Astrocyte of the spinal cord (primary cell): ENCODE measurements at regions not wholly inside any gene's neighbourhood (a gene's known extent, or its start where the extent isn't known, plus 50 kb on each side); places are given as distances from the start of the nearest gene placed in this dataset.

Source experiments
- DNase-seq: peaks from one replicate; pipeline ENCODE4 v3.0.0; 2011; ENCODE audit warnings: low read depth, low spot score
- H3K4me3 ChIP-seq: 2 replicates; pipeline ENCODE4 v1.5.1; 2011; ENCODE audit warnings: low read depth, mild to moderate bottlenecking, low read length, moderate library complexity
- in situ Hi-C: cut with HindIII; loops from 2 replicates; pipeline ENCODE4 v1.10.0; 2017; ENCODE audit warnings: low sequenced_read_pairs
- TF ChIP-seq, protein P1 (sequence below): IDR thresholded peaks from 2 replicates; pipeline ENCODE4 v1.5.1; 2012; ENCODE audit warnings: low read depth, mild to moderate bottlenecking, low read length, inconsistent platforms

GRCh38 chr6:43997345-43997677, 129.9 kb downstream of the MRPL14 start:
- H3K4me3 ChIP-seq = no peak overlapping the region
- in situ Hi-C loops = no loop called here
- DNase-seq = no peak
- TF ChIP-seq, protein P1, sequence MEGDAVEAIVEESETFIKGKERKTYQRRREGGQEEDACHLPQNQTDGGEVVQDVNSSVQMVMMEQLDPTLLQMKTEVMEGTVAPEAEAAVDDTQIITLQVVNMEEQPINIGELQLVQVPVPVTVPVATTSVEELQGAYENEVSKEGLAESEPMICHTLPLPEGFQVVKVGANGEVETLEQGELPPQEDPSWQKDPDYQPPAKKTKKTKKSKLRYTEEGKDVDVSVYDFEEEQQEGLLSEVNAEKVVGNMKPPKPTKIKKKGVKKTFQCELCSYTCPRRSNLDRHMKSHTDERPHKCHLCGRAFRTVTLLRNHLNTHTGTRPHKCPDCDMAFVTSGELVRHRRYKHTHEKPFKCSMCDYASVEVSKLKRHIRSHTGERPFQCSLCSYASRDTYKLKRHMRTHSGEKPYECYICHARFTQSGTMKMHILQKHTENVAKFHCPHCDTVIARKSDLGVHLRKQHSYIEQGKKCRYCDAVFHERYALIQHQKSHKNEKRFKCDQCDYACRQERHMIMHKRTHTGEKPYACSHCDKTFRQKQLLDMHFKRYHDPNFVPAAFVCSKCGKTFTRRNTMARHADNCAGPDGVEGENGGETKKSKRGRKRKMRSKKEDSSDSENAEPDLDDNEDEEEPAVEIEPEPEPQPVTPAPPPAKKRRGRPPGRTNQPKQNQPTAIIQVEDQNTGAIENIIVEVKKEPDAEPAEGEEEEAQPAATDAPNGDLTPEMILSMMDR = no peak

- TF ChIP-seq, protein P1 = no peak
- in situ Hi-C loops = no loop called here
- DNase-seq = no peak
- H3K4me3 ChIP-seq = no peak overlapping the region
Observed at GRCh38 chr6:43996618-43997344, 130.5 kb downstream of the MRPL14 start.

GRCh38 chr6:43995137-43995536, 132.1 kb downstream of the MRPL14 start:
- DNase-seq = no peak
- H3K4me3 ChIP-seq = no peak overlapping the region
- TF ChIP-seq, protein P1 = no peak
- in situ Hi-C loops = no loop called here

DNA sequence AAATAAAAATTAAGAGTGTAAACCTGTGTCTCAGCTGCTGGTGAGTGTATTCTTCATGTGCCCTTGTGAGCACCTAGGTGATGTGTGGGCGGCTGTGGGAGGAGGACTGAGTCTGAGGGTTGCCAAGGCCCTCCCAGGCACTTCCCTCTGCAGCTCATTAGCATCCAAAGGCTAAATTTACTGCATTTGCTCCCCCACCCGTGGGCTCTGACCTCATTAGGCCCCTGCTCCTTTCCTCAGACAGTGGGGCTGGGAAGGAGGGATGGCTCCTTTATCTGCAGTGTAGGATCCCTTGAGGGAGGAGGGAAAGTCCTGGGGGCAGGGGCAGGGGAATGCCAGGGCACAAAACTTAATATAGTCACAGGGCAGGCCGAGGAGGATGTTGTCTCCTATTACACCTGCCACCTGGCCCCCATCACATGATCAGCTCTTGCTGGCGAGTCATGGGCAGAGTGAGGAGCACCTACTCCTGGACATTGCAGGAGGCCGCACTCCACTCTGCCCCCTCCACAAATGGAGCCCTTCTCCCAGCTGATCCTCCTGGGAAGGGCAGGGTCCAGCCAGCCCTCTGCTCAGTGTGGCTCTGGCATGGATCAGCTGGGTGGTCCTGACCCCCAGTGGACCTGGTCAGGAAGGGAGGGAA, 133.2 kb downstream of the MRPL14 start:
- DNase-seq = no peak
- TF ChIP-seq, protein P1 = no peak
- no peak overlapping the region for H3K4me3 ChIP-seq
- in situ Hi-C loops = no loop called here

- in situ Hi-C loops = no loop called here
Observed at GRCh38 chr6:43992783-43993644, 134.2 kb downstream of the MRPL14 start.

DNA sequence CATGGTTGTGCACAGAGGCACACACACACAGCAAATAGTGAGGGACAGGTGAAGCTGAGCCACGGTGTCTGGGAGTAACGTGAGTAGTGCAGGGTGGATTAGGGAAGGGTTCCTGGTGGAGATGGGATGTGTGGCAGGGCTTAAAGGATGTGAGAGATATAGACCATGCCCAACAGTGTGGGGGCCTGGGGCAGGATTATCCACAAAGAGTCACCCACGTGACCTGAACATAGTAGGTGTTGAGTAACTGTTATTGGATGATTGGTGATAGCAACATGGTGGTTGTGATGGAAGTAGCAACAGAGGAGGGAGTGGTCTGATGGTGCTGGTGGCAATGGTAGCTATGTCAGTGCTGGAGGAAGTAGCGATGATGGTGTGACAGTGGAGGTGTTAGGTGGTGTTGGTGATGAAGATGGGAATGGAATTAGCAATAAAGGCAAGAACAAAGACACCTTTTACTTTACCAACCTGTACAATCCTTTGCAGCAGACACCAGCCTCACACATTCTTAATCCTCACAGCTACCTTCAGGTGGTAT, 135.1 kb downstream of the MRPL14 start:
- H3K4me3 ChIP-seq = no peak overlapping the region
- in situ Hi-C loops = no loop called here
- DNase-seq = no peak
- TF ChIP-seq, protein P1 = no peak

More at GRCh38 chr6:43992783-43993644, 134.2 kb downstream of the MRPL14 start:
- no peak for DNase-seq
- TF ChIP-seq, protein P1 = no peak
- H3K4me3 ChIP-seq = no peak overlapping the region
